GM20000 (cell line): ENCODE measurements at regions not wholly inside any gene's neighbourhood (a gene's known extent, or its start where the extent isn't known, plus 50 kb on each side); places are given as distances from the start of the nearest gene placed in this dataset.
"Not testable (repeated sequence)": the region's sequence is repeated elsewhere in the genome, so short reads cannot be mapped to it uniquely, and the experiment has no call there.

ENCODE experiments used
- DNase-seq: peaks from one replicate; pipeline ENCODE4 v3.0.0; 2012; ENCODE audit warnings: low spot score
- CTCF ChIP-seq: IDR thresholded peaks from 2 replicates; pipeline ENCODE4 v1.5.1; 2012; ENCODE audit warnings: mild to moderate bottlenecking, control low read depth; ENCODE audit errors: extremely low read depth, missing control alignments

- TF ChIP-seq CTCF, result no peak
- DNase-seq, result no peak
Observed at GRCh38 chr5:116724971-116725370, 150.3 kb upstream of the SEMA6A start.

- no peak for DNase-seq
- TF ChIP-seq CTCF, result no peak
Observed at GRCh38 chr5:116722651-116723050, 148.0 kb upstream of the SEMA6A start.

GRCh38 chr5:116719106-116719505 is 144.5 kb upstream of the SEMA6A start:
- no peak for DNase-seq
- TF ChIP-seq CTCF, result no peak

- TF ChIP-seq CTCF, result no peak
Observed at GRCh38 chr5:116718317-116718716, 143.7 kb upstream of the SEMA6A start.

GRCh38 chr5:116709082-116709481 is 134.5 kb upstream of the SEMA6A start:
- no peak for TF ChIP-seq CTCF
- no peak for DNase-seq

More at GRCh38 chr5:116718317-116718716, 143.7 kb upstream of the SEMA6A start:
- DNase-seq, result no peak

GRCh38 chr5:116705121-116705519 is 130.5 kb upstream of the SEMA6A start:
- not testable (repeated sequence) for DNase-seq

GRCh38 chr5:116703941-116704340 is 129.3 kb upstream of the SEMA6A start:
- DNase-seq, result no peak

GRCh38 chr5:116703328-116703727 is 128.7 kb upstream of the SEMA6A start:
- TF ChIP-seq CTCF, result no peak
- no peak for DNase-seq

More at GRCh38 chr5:116703941-116704340, 129.3 kb upstream of the SEMA6A start:
- TF ChIP-seq CTCF, result no peak
